Spleen (tissue), 11 donors: ENCODE measurements at regions not wholly inside any gene's neighbourhood (a gene's known extent, or its start where the extent isn't known, plus 50 kb on each side); places are given as distances from the start of the nearest gene placed in this dataset.

Experiments
- DNase-seq: peaks from one replicate; pipeline ENCODE4 v3.0.0-alpha.2; 2020
- H3K27ac ChIP-seq, 8 donors: fragments of 200-600 bp; sonication (generic) in 7 of 8; 1 replicate in 4 of 8; 2 replicates in 4 of 8; pipeline versions ENCODE4 v1.5.0 to v1.8.0; 2016 to 2021; ENCODE audit warnings: inconsistent platforms in 4 of 8, mild to moderate bottlenecking in 4 of 8, moderate library complexity in 1 of 8
- H3K27me3 ChIP-seq, 7 donors: fragments of 200-600 bp; sonication (generic) in 6 of 7; replicated peaks in 1 of 7; 1 replicate in 4 of 7; 2 replicates in 3 of 7; pipeline versions ENCODE4 v1.5.0 to v1.8.0; 2016 to 2021; ENCODE audit warnings: inconsistent platforms in 3 of 7, mild to moderate bottlenecking in 1 of 7
- H3K36me3 ChIP-seq, 6 donors: fragments of 200-600 bp; sonication (generic) in 5 of 6; 1 replicate in 4 of 6; 2 replicates in 2 of 6; pipeline versions ENCODE4 v1.5.0 to v1.8.0; 2016 to 2021; ENCODE audit warnings: inconsistent platforms in 2 of 6
- H3K4me1 ChIP-seq, 6 donors: fragments of 200-600 bp; sonication (generic) in 5 of 6; 1 replicate in 3 of 6; 2 replicates in 3 of 6; pipeline versions ENCODE4 v1.5.0 to v1.8.0; 2016 to 2021; ENCODE audit warnings: inconsistent platforms in 3 of 6
- H3K4me3 ChIP-seq, 8 donors: fragments of 200-600 bp; sonication (generic) in 7 of 8; 1 replicate in 4 of 8; 2 replicates in 4 of 8; pipeline versions ENCODE4 v1.5.0 to v1.8.0; 2016 to 2021; ENCODE audit warnings: inconsistent platforms in 4 of 8, mild to moderate bottlenecking in 4 of 8, moderate library complexity in 2 of 8
- H3K9me3 ChIP-seq, 8 donors: fragments of 200-600 bp; sonication (generic) in 7 of 8; 1 replicate in 4 of 8; 2 replicates in 4 of 8; pipeline versions ENCODE4 v1.5.0 to v1.8.0; 2016 to 2021; ENCODE audit warnings: inconsistent platforms in 4 of 8
- POLR2A ChIP-seq, 3 donors: fragments of 450-650 bp; IDR thresholded peaks; one replicate each; pipeline ENCODE4 v1.5.1; 2017; ENCODE audit warnings: antibody characterized with exemption in 3 of 3, mild to moderate bottlenecking in 1 of 3
- POLR2AphosphoS5 ChIP-seq, 3 donors: sonication (generic); formaldehyde crosslinking; IDR thresholded peaks; one replicate each; pipeline ENCODE4 v1.5.1; 2017; ENCODE audit warnings: antibody characterized with exemption in 3 of 3
- WGBS, 5 donors: extraction: QIAGEN DNeasy Blood & Tissue Kit in 3 of 5; methylation state at CpG; one replicate each; pipeline versions ENCODE4 v1.1.5 to v1.1.7; 2013 to 2018; 5-methylcytosine and 5-hydroxymethylcytosine counted together
- intact Hi-C: fragments of 100-400 bp; cut with DNase I; formaldehyde crosslinking; loops from one replicate; pipeline ENCODE4 v1.15.0; 2023; ENCODE audit warnings: low total_unique reads
- TF ChIP-seq, protein P1 (sequence below), 11 experiments: fragments of 200-600 bp in 7 of 11; fragments of 450-650 bp in 4 of 11; sonication (generic) in 4 of 11; IDR thresholded peaks in 8 of 11; conservative IDR thresholded peaks in 3 of 11; 1 replicate in 7 of 11; 2 replicates in 4 of 11; pipeline versions ENCODE4 v1.4.0 to v1.8.0; 2016 to 2021; ENCODE audit warnings: antibody characterized with exemption in 11 of 11, inconsistent platforms in 4 of 11, mild to moderate bottlenecking in 1 of 11
- donor health status: healthy with polysubstance abuse.
- donor health status: DM: no; HTN: no; CAD: no; lungs with moderate emphysema.
- donor health status: DM: no; HTN: no; CAD: no.
- donor health status: Bipolar disorder and iron deficiency.
- donor health status: healthy.
- donor health status: DM: no; HTN: no; CAD: no.
- donor health status: DM: yes; HTN: yes; CAD: no.

- Histone ChIP-seq H3K4me1 (no peaks in the 10 kb centered on the region), H3K9me3 (no peaks in the 10 kb centered on the region), H3K36me3 (no peaks in the 10 kb centered on the region), H3K4me3 (no peak overlapping the region), H3K27ac (no peak overlapping the region), H3K27me3 (no peaks in the 10 kb centered on the region)
- TF ChIP-seq POLR2AphosphoS5 (IDR thresholded peaks at IDR 0.05), result no peak
- no peak for TF ChIP-seq POLR2A (IDR thresholded peaks at IDR 0.05)
- 13 to 27% (median 15%) methylated on average over 1 of the region's 1 CpG for WGBS, 5 donors
- intact Hi-C loops, result no loop called here
- no peak for DNase-seq
These were observed 58.5 kb upstream of the RMST start for GRCh38 chr12:97404093-97404492.

GRCh38 chr12:97404543-97404942 lies 58.1 kb upstream of the RMST start:
- Histone ChIP-seq H3K27ac (no peak overlapping the region), H3K9me3 (no peaks in the 10 kb centered on the region), H3K27me3 (no peaks in the 10 kb centered on the region), H3K36me3 (no peaks in the 10 kb centered on the region), H3K4me1 (no peaks in the 10 kb centered on the region), H3K4me3 (no peak overlapping the region)
- intact Hi-C loops, result no loop called here
- TF ChIP-seq POLR2AphosphoS5 (IDR thresholded peaks at IDR 0.05), result no peak
- TF ChIP-seq POLR2A (IDR thresholded peaks at IDR 0.05), result no peak
- TF ChIP-seq, protein P1, sequence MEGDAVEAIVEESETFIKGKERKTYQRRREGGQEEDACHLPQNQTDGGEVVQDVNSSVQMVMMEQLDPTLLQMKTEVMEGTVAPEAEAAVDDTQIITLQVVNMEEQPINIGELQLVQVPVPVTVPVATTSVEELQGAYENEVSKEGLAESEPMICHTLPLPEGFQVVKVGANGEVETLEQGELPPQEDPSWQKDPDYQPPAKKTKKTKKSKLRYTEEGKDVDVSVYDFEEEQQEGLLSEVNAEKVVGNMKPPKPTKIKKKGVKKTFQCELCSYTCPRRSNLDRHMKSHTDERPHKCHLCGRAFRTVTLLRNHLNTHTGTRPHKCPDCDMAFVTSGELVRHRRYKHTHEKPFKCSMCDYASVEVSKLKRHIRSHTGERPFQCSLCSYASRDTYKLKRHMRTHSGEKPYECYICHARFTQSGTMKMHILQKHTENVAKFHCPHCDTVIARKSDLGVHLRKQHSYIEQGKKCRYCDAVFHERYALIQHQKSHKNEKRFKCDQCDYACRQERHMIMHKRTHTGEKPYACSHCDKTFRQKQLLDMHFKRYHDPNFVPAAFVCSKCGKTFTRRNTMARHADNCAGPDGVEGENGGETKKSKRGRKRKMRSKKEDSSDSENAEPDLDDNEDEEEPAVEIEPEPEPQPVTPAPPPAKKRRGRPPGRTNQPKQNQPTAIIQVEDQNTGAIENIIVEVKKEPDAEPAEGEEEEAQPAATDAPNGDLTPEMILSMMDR (IDR thresholded peaks at IDR 0.05 in 8 of 11, conservative IDR thresholded peaks at IDR 0.05 in 3 of 11), result peak; percentile 28 to 69 (median 51)
- DNase-seq, result no peak
- WGBS, 5 donors, result 7 to 22% (median 19%) methylated on average over 2 of the region's 2 CpGs

DNA sequence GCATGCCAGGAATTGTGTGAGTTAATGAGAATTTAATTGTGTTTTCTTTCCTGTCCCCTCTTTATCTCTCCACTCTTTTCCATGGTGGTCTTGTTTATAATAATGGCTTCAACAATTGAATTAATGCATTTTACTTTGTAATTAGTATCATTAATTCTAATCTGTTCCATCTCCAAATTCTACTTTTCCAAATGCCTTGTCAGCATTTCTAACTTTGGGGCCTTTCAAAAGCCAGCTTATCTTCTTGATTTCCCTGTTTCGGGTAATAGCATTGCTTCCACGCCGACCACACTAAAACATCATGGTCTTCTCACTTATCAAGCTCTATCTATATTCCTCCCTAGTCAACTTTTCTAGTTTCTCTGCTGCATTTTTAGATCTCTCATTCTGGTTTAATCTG lies 54.2 kb upstream of the RMST start:
- TF ChIP-seq POLR2A (IDR thresholded peaks at IDR 0.05) (no peak), POLR2AphosphoS5 (IDR thresholded peaks at IDR 0.05) (no peak)
- TF ChIP-seq, protein P1 (IDR thresholded peaks at IDR 0.05 in 8 of 11, conservative IDR thresholded peaks at IDR 0.05 in 3 of 11), result no peak
- whole genome bisulfite sequencing, 5 donors, result 61 to 99% (median 89%) methylated on average over 3 of the region's 3 CpGs
- no peak for DNase-seq

GRCh38 chr12:97411341-97411740 lies 51.3 kb upstream of the RMST start:
- 71 to 85% (median 75%) methylated on average over 3 of the region's 3 CpGs for WGBS, 5 donors
- H3K27ac ChIP-seq, result no peak overlapping the region
- H3K36me3 ChIP-seq, result no peaks in the 10 kb centered on the region
- no peaks in the 10 kb centered on the region for H3K9me3 ChIP-seq
- H3K27me3 ChIP-seq, result no peaks in the 10 kb centered on the region
- DNase-seq, result no peak
- no peak for TF ChIP-seq POLR2A (IDR thresholded peaks at IDR 0.05)
- TF ChIP-seq, protein P1 (IDR thresholded peaks at IDR 0.05 in 8 of 11, conservative IDR thresholded peaks at IDR 0.05 in 3 of 11), result no peak
- TF ChIP-seq POLR2AphosphoS5 (IDR thresholded peaks at IDR 0.05), result no peak
- H3K4me1 ChIP-seq, result no peaks in the 10 kb centered on the region
- H3K4me3 ChIP-seq, result no peak overlapping the region
- intact Hi-C loops, result no loop called here

More for the DNA sequence above, 54.2 kb upstream of the RMST start:
- Histone ChIP-seq H3K4me1 (no peaks in the 10 kb centered on the region), H3K27me3 (no peaks in the 10 kb centered on the region), H3K4me3 (no peak overlapping the region), H3K36me3 (no peaks in the 10 kb centered on the region), H3K27ac (no peak overlapping the region), H3K9me3 (no peaks in the 10 kb centered on the region)
- intact Hi-C loops, result no loop called here
